ENCODE measurements at regions not wholly inside any gene's neighbourhood (a gene's known extent, or its start where the extent isn't known, plus 50 kb on each side); places are given as distances from the start of the nearest gene placed in this dataset.

- no peaks in the 10 kb centered on the region for H3K4me1 ChIP-seq (ENCODE audit: control insufficient read depth, insufficient read depth, low read length)
- no peak overlapping the region for H3K27ac ChIP-seq (ENCODE audit: low read length)
- no peaks in the 10 kb centered on the region for H3K36me3 ChIP-seq (ENCODE audit: control insufficient read depth, insufficient read depth, low read length)
- POLR2A ChIA-PET: no interaction called here
- CTCF ChIA-PET: no interaction called here
- DNase-seq (ENCODE audit: low read depth, low spot score) (no peak), ATAC-seq (no peak)
- in situ Hi-C loops (cut with HindIII; ENCODE audit: low pct_unique_long_range_greater_than_20kb, low sequenced_read_pairs) (no loop called here), intact Hi-C loops (cut with micrococcal nuclease; ENCODE audit: unreplicated experiment) (no loop called here)
- H3K9me3 ChIP-seq (ENCODE audit: control insufficient read depth, insufficient read depth, low read depth, low read length): peaks cover 5% of the 10 kb centered on the region; the same call in 1 of the 2 replicates
- TF ChIP-seq POLR2AphosphoS5 (IDR thresholded peaks at IDR 0.05; ENCODE audit: low read depth, low read length): no peak
- no peak for TF ChIP-seq TCF7L2 (IDR thresholded peaks at IDR 0.05; ENCODE audit: low read depth, low read length)
- no peak for TF ChIP-seq CTCF (IDR thresholded peaks at IDR 0.05)
- TF ChIP-seq REST (IDR thresholded peaks at IDR 0.05; ENCODE audit: insufficient read depth in 1 of 2, low read depth in 2 of 2, low read length in 1 of 2): no peak
- no peak for TF ChIP-seq SIN3A (IDR thresholded peaks at IDR 0.05; ENCODE audit: borderline replicate concordance, insufficient read depth, low read depth, low read length)
- no peaks in the 10 kb centered on the region for H3K27me3 ChIP-seq (ENCODE audit: control insufficient read depth, insufficient read depth, low read length)
- H3K4me3 ChIP-seq (ENCODE audit: low read depth in 2 of 2, low read length in 2 of 2): no peak overlapping the region
- BruUV-seq (replicated peaks): no TSS peak
These were observed 302.6 kb upstream of the TGFBR2 start for GRCh38 chr3:30303770-30304169.

- no peaks in the 10 kb centered on the region for H3K36me3 ChIP-seq (ENCODE audit: control insufficient read depth, insufficient read depth, low read length)
- DNase-seq (ENCODE audit: low read depth, low spot score): no peak
- peaks cover 5% of the 10 kb centered on the region; the same call in 1 of the 2 replicates for H3K9me3 ChIP-seq (ENCODE audit: control insufficient read depth, insufficient read depth, low read depth, low read length)
- no peak overlapping the region for H3K4me3 ChIP-seq (ENCODE audit: low read depth in 2 of 2, low read length in 2 of 2)
- in situ Hi-C loops (cut with HindIII; ENCODE audit: low pct_unique_long_range_greater_than_20kb, low sequenced_read_pairs) (no loop called here), intact Hi-C loops (cut with micrococcal nuclease; ENCODE audit: unreplicated experiment) (no loop called here)
- H3K4me1 ChIP-seq (ENCODE audit: control insufficient read depth, insufficient read depth, low read length): no peaks in the 10 kb centered on the region
- TF ChIP-seq TCF7L2 (IDR thresholded peaks at IDR 0.05; ENCODE audit: low read depth, low read length): no peak
- TF ChIP-seq POLR2AphosphoS5 (IDR thresholded peaks at IDR 0.05; ENCODE audit: low read depth, low read length): no peak
- TF ChIP-seq REST (IDR thresholded peaks at IDR 0.05; ENCODE audit: insufficient read depth in 1 of 2, low read depth in 2 of 2, low read length in 1 of 2): no peak
- TF ChIP-seq SIN3A (IDR thresholded peaks at IDR 0.05; ENCODE audit: borderline replicate concordance, insufficient read depth, low read depth, low read length): no peak
- TF ChIP-seq CTCF (IDR thresholded peaks at IDR 0.05): no peak
- no peak overlapping the region for H3K27ac ChIP-seq (ENCODE audit: low read length)
- CTCF ChIA-PET: no interaction called here
- ATAC-seq: no peak
- no peaks in the 10 kb centered on the region for H3K27me3 ChIP-seq (ENCODE audit: control insufficient read depth, insufficient read depth, low read length)
- POLR2A ChIA-PET: interaction anchor here (0.7 kb wide), 1 partner anchor 376 kb away, joined by 4 read pairs; no protein-coding TSS in a partner anchor
- no TSS peak for BruUV-seq (replicated peaks)
These were observed 301.4 kb upstream of the TGFBR2 start for GRCh38 chr3:30305021-30305420.

Measured in Panc1 (cell line).